ENCODE measurements at regions not wholly inside any gene's neighbourhood (a gene's known extent, or its start where the extent isn't known, plus 50 kb on each side); places are given as distances from the start of the nearest gene placed in this dataset.

DNA sequence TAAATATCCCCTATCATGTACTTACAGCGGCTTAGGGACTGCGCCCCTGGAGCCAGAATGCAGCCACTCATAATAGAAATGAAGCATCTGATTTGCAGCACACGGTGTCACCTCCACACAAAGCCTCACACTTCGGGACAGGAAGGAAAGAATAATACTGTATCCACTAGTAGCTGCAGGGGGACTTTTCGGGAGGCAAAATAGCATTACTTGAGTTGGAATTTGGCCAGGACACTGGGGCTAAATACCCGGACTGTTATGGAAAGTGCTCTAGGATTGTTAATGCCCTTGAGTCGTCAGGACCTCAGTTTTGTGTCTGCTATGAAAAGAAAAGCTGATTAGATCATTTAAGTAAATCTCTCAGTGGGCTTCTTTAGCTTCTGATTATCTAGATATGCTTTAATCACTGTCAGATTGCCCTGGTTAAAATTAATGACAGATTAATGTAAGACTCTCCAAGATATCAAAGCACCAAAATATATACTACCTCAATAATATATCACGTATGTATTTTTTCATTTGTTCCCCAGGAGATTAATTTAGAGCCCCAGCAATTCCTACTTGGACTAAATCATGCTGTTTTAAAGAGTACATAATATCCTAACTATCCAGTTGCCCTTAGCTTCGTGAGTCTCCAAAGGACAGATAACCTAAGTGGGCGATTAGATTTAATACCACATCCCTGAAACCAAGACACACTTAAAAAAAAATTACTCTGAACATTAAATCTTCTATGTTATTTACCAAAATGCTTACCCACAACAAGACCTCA, 173.0 kb upstream of the NEBL start:
- no peaks in the 10 kb centered on the region for H3K4me1 ChIP-seq (ENCODE audit: insufficient read depth, low read length)
- H2AFZ ChIP-seq (ENCODE audit: low read depth, low read length) = no peak overlapping the region
- no peak for ATAC-seq (ENCODE audit: insufficient read depth, low read depth)
- no peaks in the 10 kb centered on the region for H3K9me3 ChIP-seq (ENCODE audit: insufficient read depth, low read length, severe bottlenecking)
- no peak overlapping the region for H3K9ac ChIP-seq (ENCODE audit: low read depth, low read length)
- H3K4me2 ChIP-seq (ENCODE audit: insufficient read depth, low read length) = no peak overlapping the region
- no peak overlapping the region for H3K27ac ChIP-seq (ENCODE audit: low read length)
- no peaks in the 10 kb centered on the region for H3K36me3 ChIP-seq (ENCODE audit: insufficient read depth, low read length)
- no peaks in the 10 kb centered on the region for H3K27me3 ChIP-seq (ENCODE audit: insufficient read depth, low read length, poor library complexity)
- H4K20me1 ChIP-seq (ENCODE audit: insufficient read depth, low read length) = no peaks in the 10 kb centered on the region
- TF ChIP-seq, protein P1, sequence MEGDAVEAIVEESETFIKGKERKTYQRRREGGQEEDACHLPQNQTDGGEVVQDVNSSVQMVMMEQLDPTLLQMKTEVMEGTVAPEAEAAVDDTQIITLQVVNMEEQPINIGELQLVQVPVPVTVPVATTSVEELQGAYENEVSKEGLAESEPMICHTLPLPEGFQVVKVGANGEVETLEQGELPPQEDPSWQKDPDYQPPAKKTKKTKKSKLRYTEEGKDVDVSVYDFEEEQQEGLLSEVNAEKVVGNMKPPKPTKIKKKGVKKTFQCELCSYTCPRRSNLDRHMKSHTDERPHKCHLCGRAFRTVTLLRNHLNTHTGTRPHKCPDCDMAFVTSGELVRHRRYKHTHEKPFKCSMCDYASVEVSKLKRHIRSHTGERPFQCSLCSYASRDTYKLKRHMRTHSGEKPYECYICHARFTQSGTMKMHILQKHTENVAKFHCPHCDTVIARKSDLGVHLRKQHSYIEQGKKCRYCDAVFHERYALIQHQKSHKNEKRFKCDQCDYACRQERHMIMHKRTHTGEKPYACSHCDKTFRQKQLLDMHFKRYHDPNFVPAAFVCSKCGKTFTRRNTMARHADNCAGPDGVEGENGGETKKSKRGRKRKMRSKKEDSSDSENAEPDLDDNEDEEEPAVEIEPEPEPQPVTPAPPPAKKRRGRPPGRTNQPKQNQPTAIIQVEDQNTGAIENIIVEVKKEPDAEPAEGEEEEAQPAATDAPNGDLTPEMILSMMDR (IDR thresholded peaks at IDR 0.05; ENCODE audit: borderline replicate concordance, extremely low read depth, low read length, poor library complexity, severe bottlenecking) = no peak
- no peak for TF ChIP-seq EZH2 (IDR thresholded peaks at IDR 0.05; ENCODE audit: borderline replicate concordance, low read depth, low read length, severe bottlenecking)
- no peak for DNase-seq
- H3K4me3 ChIP-seq (ENCODE audit: low read depth in 1 of 2, low read length in 2 of 2) = no peak overlapping the region
- H3K79me2 ChIP-seq (ENCODE audit: insufficient read depth, low read length) = no peaks in the 10 kb centered on the region

DNA sequence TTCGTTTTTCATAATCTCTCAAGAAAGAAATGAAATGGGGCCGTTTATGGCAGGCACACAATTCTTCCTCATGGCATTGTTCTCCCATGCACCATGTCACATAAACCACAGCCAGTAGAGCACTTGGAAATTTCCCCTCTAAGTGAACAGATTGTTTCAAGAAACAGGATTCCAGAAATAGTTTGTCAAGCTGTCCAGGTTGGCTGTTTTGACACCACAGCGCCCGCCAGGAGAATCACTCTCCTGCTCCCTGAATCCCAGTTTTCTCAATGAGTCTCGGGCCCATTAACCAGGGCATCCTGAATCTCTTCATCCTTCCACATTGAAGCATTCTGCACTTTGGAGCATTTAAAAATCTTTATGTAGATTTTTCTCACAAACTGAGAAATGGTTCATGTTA, 172.2 kb upstream of the NEBL start:
- Histone ChIP-seq H3K4me3 (ENCODE audit: low read depth in 1 of 2, low read length in 2 of 2) (no peak overlapping the region), H3K27ac (ENCODE audit: low read length) (no peak overlapping the region), H3K79me2 (ENCODE audit: insufficient read depth, low read length) (no peaks in the 10 kb centered on the region), H3K27me3 (ENCODE audit: insufficient read depth, low read length, poor library complexity) (no peaks in the 10 kb centered on the region), H3K36me3 (ENCODE audit: insufficient read depth, low read length) (no peaks in the 10 kb centered on the region), H4K20me1 (ENCODE audit: insufficient read depth, low read length) (no peaks in the 10 kb centered on the region), H3K9ac (ENCODE audit: low read depth, low read length) (no peak overlapping the region), H3K9me3 (ENCODE audit: insufficient read depth, low read length, severe bottlenecking) (no peaks in the 10 kb centered on the region), H2AFZ (ENCODE audit: low read depth, low read length) (no peak overlapping the region), H3K4me2 (ENCODE audit: insufficient read depth, low read length) (no peak overlapping the region), H3K4me1 (ENCODE audit: insufficient read depth, low read length) (no peaks in the 10 kb centered on the region)
- TF ChIP-seq EZH2 (IDR thresholded peaks at IDR 0.05; ENCODE audit: borderline replicate concordance, low read depth, low read length, severe bottlenecking) = no peak
- TF ChIP-seq, protein P1 (IDR thresholded peaks at IDR 0.05; ENCODE audit: borderline replicate concordance, extremely low read depth, low read length, poor library complexity, severe bottlenecking) = no peak
- no peak for DNase-seq
- ATAC-seq (ENCODE audit: insufficient read depth, low read depth) = no peak

DNA sequence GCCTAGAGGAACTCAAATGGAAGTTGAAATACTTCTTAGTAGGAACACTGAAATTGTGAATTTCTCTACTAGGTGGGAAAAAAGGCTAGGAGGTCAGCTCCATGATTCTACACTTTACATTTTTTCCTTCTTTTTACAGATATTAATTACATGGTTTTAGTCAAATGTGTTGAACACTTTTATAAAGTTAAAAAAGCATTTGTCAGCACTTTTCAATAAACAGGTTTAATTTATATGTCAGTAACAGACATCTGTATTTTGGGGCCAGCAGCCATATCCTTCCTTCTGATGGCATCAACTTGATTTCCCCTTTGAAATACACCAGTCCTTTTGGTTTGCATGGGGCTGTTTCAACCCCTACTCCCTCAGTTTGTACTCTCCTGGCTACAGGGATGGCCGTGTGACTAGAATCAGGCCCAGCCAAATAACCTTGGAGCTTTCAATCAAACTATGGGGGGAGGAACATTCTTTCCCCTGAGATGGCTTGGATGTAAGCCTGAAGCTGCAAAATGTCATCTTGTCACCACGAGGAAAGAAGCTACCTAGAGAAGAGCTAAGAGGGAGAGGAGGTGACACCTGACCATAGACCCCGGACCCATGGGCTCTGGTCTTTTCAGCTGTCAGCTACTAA, 171.0 kb upstream of the NEBL start:
- Histone ChIP-seq H3K27ac (ENCODE audit: low read length) (no peak overlapping the region), H3K9me3 (ENCODE audit: insufficient read depth, low read length, severe bottlenecking) (no peaks in the 10 kb centered on the region), H3K9ac (ENCODE audit: low read depth, low read length) (no peak overlapping the region), H3K36me3 (ENCODE audit: insufficient read depth, low read length) (no peaks in the 10 kb centered on the region), H3K4me2 (ENCODE audit: insufficient read depth, low read length) (no peak overlapping the region), H3K4me1 (ENCODE audit: insufficient read depth, low read length) (no peaks in the 10 kb centered on the region), H3K27me3 (ENCODE audit: insufficient read depth, low read length, poor library complexity) (no peaks in the 10 kb centered on the region), H3K79me2 (ENCODE audit: insufficient read depth, low read length) (no peaks in the 10 kb centered on the region), H2AFZ (ENCODE audit: low read depth, low read length) (no peak overlapping the region), H4K20me1 (ENCODE audit: insufficient read depth, low read length) (no peaks in the 10 kb centered on the region), H3K4me3 (ENCODE audit: low read depth in 1 of 2, low read length in 2 of 2) (no peak overlapping the region)
- no peak for TF ChIP-seq EZH2 (IDR thresholded peaks at IDR 0.05; ENCODE audit: borderline replicate concordance, low read depth, low read length, severe bottlenecking)
- TF ChIP-seq, protein P1 (IDR thresholded peaks at IDR 0.05; ENCODE audit: borderline replicate concordance, extremely low read depth, low read length, poor library complexity, severe bottlenecking) = no peak
- DNase-seq (no peak), ATAC-seq (ENCODE audit: insufficient read depth, low read depth) (no peak)

Measured in DND-41 (cell line).